Activated T-cell treated with anti-CD3 and anti-CD28 coated beads, Interleukin-2, amount 50 U/mL, for 4 hours (primary cell): ENCODE measurements at regions not wholly inside any gene's neighbourhood (a gene's known extent, or its start where the extent isn't known, plus 50 kb on each side); places are given as distances from the start of the nearest gene placed in this dataset.

Experiments
- ATAC-seq, 2 donors: fragments of 200-7000 bp; cut with Tn5 transposase; one replicate each; pipeline ENCODE4 v1.10.0; 2021
- DNase-seq: peaks from one replicate; pipeline ENCODE4 v3.0.0-alpha.2; 2020
- H3K27me3 Mint-ChIP-seq: one replicate; pipeline ENCODE4 v1.8.0; 2021; ENCODE audit warnings: low read depth, mixed read lengths
- H3K36me3 Mint-ChIP-seq: one replicate; pipeline ENCODE4 v1.8.0; 2022; ENCODE audit warnings: mixed read lengths; ENCODE audit not compliant: insufficient read depth
- H3K4me1 Mint-ChIP-seq: one replicate; pipeline ENCODE4 v1.8.0; 2021; ENCODE audit warnings: low read depth, mixed read lengths
- H3K4me3 Mint-ChIP-seq: one replicate; pipeline ENCODE4 v1.8.0; 2021; ENCODE audit warnings: mild to moderate bottlenecking, moderate library complexity, mixed read lengths
- H3K9me3 Mint-ChIP-seq: one replicate; pipeline ENCODE4 v1.8.0; 2021; ENCODE audit warnings: mixed read lengths

- no peaks in the 10 kb centered on the region for H3K9me3 Mint-ChIP-seq
- ATAC-seq (no peak), DNase-seq (no peak)
- no peak overlapping the region for H3K4me3 Mint-ChIP-seq
- H3K4me1 Mint-ChIP-seq = no peaks in the 10 kb centered on the region
- H3K36me3 Mint-ChIP-seq = no peaks in the 10 kb centered on the region
- H3K27me3 Mint-ChIP-seq = no peaks in the 10 kb centered on the region
Observed at GRCh38 chr13:90800082-90800746, 547.3 kb upstream of the MIR17HG start.

DNA sequence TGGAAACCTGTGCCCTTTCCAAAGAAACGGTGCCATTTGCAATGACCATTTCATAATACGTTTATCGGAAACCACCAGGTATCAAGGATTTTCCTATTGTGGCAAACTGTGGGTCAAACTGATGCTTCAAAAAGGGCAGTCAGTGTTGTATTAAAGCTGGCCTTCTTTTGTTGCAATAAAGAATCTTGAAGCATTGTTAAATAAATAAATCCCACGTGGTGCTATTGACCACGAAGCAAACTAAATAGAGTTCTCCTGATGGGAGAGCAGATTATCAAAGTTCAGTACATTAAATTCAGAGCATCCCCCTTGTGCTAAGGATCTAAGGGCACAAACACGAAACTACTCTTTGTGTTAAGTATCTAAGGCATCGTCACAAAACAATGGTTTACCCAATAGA lies 545.9 kb upstream of the MIR17HG start:
- Mint-ChIP-seq H3K27me3 (no peaks in the 10 kb centered on the region), H3K4me1 (no peaks in the 10 kb centered on the region), H3K4me3 (no peak overlapping the region), H3K9me3 (no peaks in the 10 kb centered on the region), H3K36me3 (no peaks in the 10 kb centered on the region)
- DNase-seq (no peak), ATAC-seq (no peak)

- H3K4me1 Mint-ChIP-seq = no peaks in the 10 kb centered on the region
- peaks cover 3% of the 10 kb centered on the region for H3K9me3 Mint-ChIP-seq
- H3K4me3 Mint-ChIP-seq = no peak overlapping the region
- ATAC-seq = no peak
- no peaks in the 10 kb centered on the region for H3K27me3 Mint-ChIP-seq
- DNase-seq = no peak
- no peaks in the 10 kb centered on the region for H3K36me3 Mint-ChIP-seq
Observed at GRCh38 chr13:90803210-90803609, 544.3 kb upstream of the MIR17HG start.

GRCh38 chr13:90806016-90806615 lies 541.4 kb upstream of the MIR17HG start:
- Mint-ChIP-seq H3K27me3 (no peaks in the 10 kb centered on the region), H3K4me1 (no peaks in the 10 kb centered on the region), H3K4me3 (no peak overlapping the region), H3K36me3 (no peaks in the 10 kb centered on the region), H3K9me3 (peaks cover 3% of the 10 kb centered on the region)
- ATAC-seq = no peak
- no peak for DNase-seq

- peaks cover 3% of the 10 kb centered on the region for H3K9me3 Mint-ChIP-seq
- H3K4me3 Mint-ChIP-seq = no peak overlapping the region
- no peaks in the 10 kb centered on the region for H3K36me3 Mint-ChIP-seq
- no peaks in the 10 kb centered on the region for H3K27me3 Mint-ChIP-seq
- no peak for DNase-seq
- H3K4me1 Mint-ChIP-seq = no peaks in the 10 kb centered on the region
- ATAC-seq = no peak
Observed at GRCh38 chr13:90806892-90807291, 540.6 kb upstream of the MIR17HG start.

DNA sequence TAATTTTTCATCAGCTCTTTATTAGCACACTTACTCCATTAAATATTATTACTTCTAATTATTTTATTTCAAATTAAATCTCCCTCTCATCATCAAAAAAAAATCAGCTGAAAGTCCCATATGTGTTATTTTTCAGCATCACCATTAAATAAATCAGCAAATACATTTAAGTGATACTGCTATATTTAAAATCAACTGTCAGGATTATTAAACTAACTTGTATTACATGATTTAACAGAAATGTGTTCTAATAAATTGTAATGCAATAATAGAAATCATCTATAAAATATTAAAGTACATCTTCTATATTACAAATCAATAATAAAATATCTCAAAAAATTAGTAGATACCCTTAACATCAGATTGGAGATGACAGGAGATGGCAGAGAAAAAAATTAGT lies 538.6 kb upstream of the MIR17HG start:
- Mint-ChIP-seq H3K36me3 (no peaks in the 10 kb centered on the region), H3K4me3 (no peak overlapping the region), H3K4me1 (no peaks in the 10 kb centered on the region), H3K27me3 (no peaks in the 10 kb centered on the region), H3K9me3 (peaks cover 3% of the 10 kb centered on the region)
- no peak for DNase-seq
- ATAC-seq = no peak

GRCh38 chr13:90824032-90824431 lies 523.5 kb upstream of the MIR17HG start:
- no peaks in the 10 kb centered on the region for H3K27me3 Mint-ChIP-seq
- H3K4me3 Mint-ChIP-seq = no peak overlapping the region
- H3K9me3 Mint-ChIP-seq = peaks cover 4% of the 10 kb centered on the region
- DNase-seq = no peak
- no peaks in the 10 kb centered on the region for H3K36me3 Mint-ChIP-seq
- no peaks in the 10 kb centered on the region for H3K4me1 Mint-ChIP-seq
- ATAC-seq = no peak

GRCh38 chr13:90826688-90827087 lies 520.8 kb upstream of the MIR17HG start:
- Mint-ChIP-seq H3K27me3 (no peaks in the 10 kb centered on the region), H3K36me3 (no peaks in the 10 kb centered on the region), H3K4me1 (no peaks in the 10 kb centered on the region), H3K9me3 (peaks cover 4% of the 10 kb centered on the region), H3K4me3 (no peak overlapping the region)
- DNase-seq (no peak), ATAC-seq (no peak)

- H3K9me3 Mint-ChIP-seq = no peaks in the 10 kb centered on the region
- ATAC-seq (no peak), DNase-seq (no peak)
- H3K36me3 Mint-ChIP-seq = no peaks in the 10 kb centered on the region
- H3K4me3 Mint-ChIP-seq = no peak overlapping the region
- H3K4me1 Mint-ChIP-seq = no peaks in the 10 kb centered on the region
- no peaks in the 10 kb centered on the region for H3K27me3 Mint-ChIP-seq
Observed at GRCh38 chr13:90830782-90831181, 516.7 kb upstream of the MIR17HG start.

DNA sequence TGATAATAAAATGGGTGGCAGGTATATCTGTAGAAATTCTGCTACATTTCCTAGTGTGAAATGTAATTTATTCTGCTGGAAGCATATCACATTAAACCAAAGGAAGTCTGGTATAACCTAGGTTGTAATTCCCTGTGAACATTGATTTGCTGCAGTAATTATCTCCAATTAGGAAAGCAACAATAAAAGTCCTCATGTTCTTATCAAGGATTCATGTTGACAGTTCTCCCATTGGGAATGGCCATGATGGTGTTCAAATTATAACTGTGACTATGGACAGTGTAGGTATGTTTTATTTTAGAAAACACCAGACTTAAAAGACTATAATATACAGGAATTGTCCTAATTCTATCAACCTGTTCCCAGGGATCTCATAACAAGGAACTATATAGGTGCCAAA lies 513.5 kb upstream of the MIR17HG start:
- H3K27me3 Mint-ChIP-seq = no peaks in the 10 kb centered on the region
- H3K4me3 Mint-ChIP-seq = no peak overlapping the region
- no peaks in the 10 kb centered on the region for H3K36me3 Mint-ChIP-seq
- ATAC-seq = no peak
- no peaks in the 10 kb centered on the region for H3K4me1 Mint-ChIP-seq
- H3K9me3 Mint-ChIP-seq = no peaks in the 10 kb centered on the region
- DNase-seq = no peak

DNA sequence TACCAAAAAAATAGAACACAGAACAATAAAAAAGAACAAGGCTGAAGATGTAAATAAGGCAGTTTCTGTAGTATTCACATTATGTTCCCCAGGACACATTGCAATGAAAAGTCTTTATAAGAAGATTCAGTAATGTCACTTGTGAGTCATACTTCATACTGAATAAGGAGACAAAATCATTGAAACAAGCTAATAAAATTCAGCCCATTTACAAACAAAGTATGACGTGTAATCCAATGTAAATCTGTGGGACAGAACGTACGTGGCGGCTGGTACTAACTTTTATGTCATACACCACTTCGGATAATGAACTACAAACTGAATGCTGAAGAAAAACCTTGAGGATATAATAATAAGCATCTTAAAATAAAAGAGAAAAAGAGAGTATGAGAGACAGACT lies 512.8 kb upstream of the MIR17HG start:
- Mint-ChIP-seq H3K4me1 (no peaks in the 10 kb centered on the region), H3K27me3 (no peaks in the 10 kb centered on the region), H3K4me3 (no peak overlapping the region), H3K36me3 (no peaks in the 10 kb centered on the region), H3K9me3 (no peaks in the 10 kb centered on the region)
- ATAC-seq (no peak), DNase-seq (no peak)

DNA sequence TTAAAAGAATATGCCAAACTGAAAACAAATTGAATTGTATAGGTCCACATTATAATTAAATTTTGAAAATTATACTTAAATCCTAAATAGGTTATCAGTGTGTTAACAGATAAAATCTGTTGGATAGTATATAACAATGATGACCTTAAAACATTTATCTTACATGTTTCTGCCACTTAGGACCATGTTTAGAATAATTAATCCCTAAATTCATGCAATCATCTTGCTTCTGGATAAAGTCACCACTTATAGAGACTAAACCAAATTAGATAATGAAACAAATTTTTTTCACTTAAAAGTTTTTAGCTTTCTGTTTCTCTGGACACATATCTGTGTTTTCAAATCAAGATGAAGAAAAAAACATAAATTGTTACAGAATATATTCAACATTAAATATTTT lies 511.7 kb upstream of the MIR17HG start:
- Mint-ChIP-seq H3K4me3 (no peak overlapping the region), H3K9me3 (peaks cover 10% of the 10 kb centered on the region), H3K36me3 (no peaks in the 10 kb centered on the region), H3K4me1 (no peaks in the 10 kb centered on the region), H3K27me3 (no peaks in the 10 kb centered on the region)
- DNase-seq (no peak), ATAC-seq (no peak)

- ATAC-seq = no peak
- DNase-seq = no peak
- Mint-ChIP-seq H3K9me3 (peaks cover 16% of the 10 kb centered on the region), H3K36me3 (no peaks in the 10 kb centered on the region), H3K4me1 (no peaks in the 10 kb centered on the region), H3K27me3 (no peaks in the 10 kb centered on the region), H3K4me3 (no peak overlapping the region)
Observed at GRCh38 chr13:90838317-90838960, 509.0 kb upstream of the MIR17HG start.

DNA sequence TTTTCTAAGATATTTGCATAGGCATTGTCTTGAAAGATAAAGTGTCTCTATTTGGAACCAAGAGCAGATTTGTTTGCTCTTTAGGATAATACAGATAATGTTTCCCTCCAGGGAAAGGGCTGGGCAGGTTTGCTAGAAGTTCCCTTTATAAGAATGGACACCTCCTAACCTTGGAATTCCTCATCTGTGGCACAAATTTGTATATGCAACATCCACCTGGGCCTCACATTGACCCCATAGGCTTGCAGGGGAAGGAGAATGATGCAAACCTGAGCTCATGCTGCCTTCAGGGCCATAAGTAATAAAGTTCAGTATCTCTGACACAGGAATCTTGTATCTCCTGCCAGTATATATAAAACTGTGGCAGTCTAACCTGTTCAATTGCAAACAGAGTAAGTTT lies 508.4 kb upstream of the MIR17HG start:
- Mint-ChIP-seq H3K4me3 (no peak overlapping the region), H3K9me3 (peaks cover 16% of the 10 kb centered on the region), H3K4me1 (no peaks in the 10 kb centered on the region), H3K27me3 (no peaks in the 10 kb centered on the region), H3K36me3 (no peaks in the 10 kb centered on the region)
- ATAC-seq = no peak
- no peak for DNase-seq

- Mint-ChIP-seq H3K36me3 (no peaks in the 10 kb centered on the region), H3K4me3 (no peak overlapping the region)
- ATAC-seq = no peak
Observed at GRCh38 chr13:90846936-90847335, 500.6 kb upstream of the MIR17HG start.

More at GRCh38 chr13:90846936-90847335, 500.6 kb upstream of the MIR17HG start:
- no peak for DNase-seq
- Mint-ChIP-seq H3K4me1 (no peaks in the 10 kb centered on the region), H3K9me3 (peaks cover 8% of the 10 kb centered on the region), H3K27me3 (no peaks in the 10 kb centered on the region)
